Vagina (tissue), 2 donors: ENCODE measurements at regions not wholly inside any gene's neighbourhood (a gene's known extent, or its start where the extent isn't known, plus 50 kb on each side); places are given as distances from the start of the nearest gene placed in this dataset.

Experiments used
- DNase-seq, 2 donors: peaks; one replicate each; pipeline ENCODE4 v3.0.0-alpha.2; 2017; ENCODE audit errors: extremely low spot score in 2 of 2
- H3K27ac ChIP-seq: fragments of 200-600 bp; sonication (generic); one replicate; pipeline ENCODE4 v1.5.1; 2019
- H3K27me3 ChIP-seq: fragments of 200-600 bp; sonication (generic); one replicate; pipeline ENCODE4 v1.5.1; 2019
- H3K36me3 ChIP-seq, 2 donors: fragments of 200-600 bp; sonication (generic); one replicate each; pipeline ENCODE4 v1.5.1; 2017 to 2019
- H3K4me1 ChIP-seq: fragments of 200-600 bp; sonication (generic); one replicate; pipeline ENCODE4 v1.5.1; 2019
- H3K4me3 ChIP-seq, 2 donors: fragments of 200-600 bp; sonication (generic); 1 replicate in 1 of 2; 2 replicates in 1 of 2; pipeline ENCODE4 v1.5.1; 2016 to 2019
- H3K9me3 ChIP-seq: fragments of 200-600 bp; sonication (generic); one replicate; pipeline ENCODE4 v1.5.1; 2019
- POLR2A ChIP-seq, 2 donors: fragments of 450-650 bp; IDR thresholded peaks; one replicate each; pipeline ENCODE4 v1.6.1; 2017; ENCODE audit warnings: antibody characterized with exemption in 2 of 2, mild to moderate bottlenecking in 2 of 2, moderate library complexity in 2 of 2
- POLR2AphosphoS5 ChIP-seq, 2 donors: sonication (generic); formaldehyde crosslinking; IDR thresholded peaks; one replicate each; pipeline ENCODE4 v1.9.0; 2017; ENCODE audit warnings: antibody characterized with exemption in 2 of 2, mild to moderate bottlenecking in 2 of 2, low read depth in 1 of 2; ENCODE audit not compliant: insufficient read depth in 1 of 2
- intact Hi-C: fragments of 100-400 bp; cut with DNase I; formaldehyde crosslinking; loops from one replicate; pipeline ENCODE4 v1.15.1; 2023
- TF ChIP-seq, protein P1 (sequence below), 3 experiments: fragments of 450-650 bp in 2 of 3; fragments of 200-600 bp in 1 of 3; sonication (generic) in 1 of 3; IDR thresholded peaks; one replicate each; pipeline ENCODE4 v1.5.1; 2017 to 2019; ENCODE audit warnings: antibody characterized with exemption in 3 of 3, mild to moderate bottlenecking in 2 of 3, moderate library complexity in 2 of 3

DNA sequence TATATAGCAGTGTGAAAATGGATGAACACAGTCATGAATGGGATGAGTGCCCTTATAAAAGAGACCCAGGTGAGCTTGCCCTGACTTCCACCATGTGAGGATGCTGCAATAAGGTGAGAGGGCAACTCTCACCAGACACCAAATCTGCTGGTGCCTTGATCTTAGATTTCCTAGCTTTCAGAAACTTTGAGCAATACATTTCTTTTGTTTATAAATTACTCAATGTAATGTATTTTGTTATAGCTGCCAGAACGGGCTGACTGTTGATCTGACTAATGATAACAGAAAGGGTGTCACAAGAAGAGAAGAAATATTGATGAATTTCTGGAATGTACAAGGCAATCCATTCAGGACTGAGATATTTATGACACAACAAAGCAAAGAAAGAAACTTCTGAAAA, 180.5 kb downstream of the MCHR2 start:
- H3K4me3 ChIP-seq = no peak overlapping the region
- H3K27ac ChIP-seq = no peak overlapping the region
- TF ChIP-seq POLR2A (IDR thresholded peaks at IDR 0.05) = no peak
- TF ChIP-seq, protein P1, sequence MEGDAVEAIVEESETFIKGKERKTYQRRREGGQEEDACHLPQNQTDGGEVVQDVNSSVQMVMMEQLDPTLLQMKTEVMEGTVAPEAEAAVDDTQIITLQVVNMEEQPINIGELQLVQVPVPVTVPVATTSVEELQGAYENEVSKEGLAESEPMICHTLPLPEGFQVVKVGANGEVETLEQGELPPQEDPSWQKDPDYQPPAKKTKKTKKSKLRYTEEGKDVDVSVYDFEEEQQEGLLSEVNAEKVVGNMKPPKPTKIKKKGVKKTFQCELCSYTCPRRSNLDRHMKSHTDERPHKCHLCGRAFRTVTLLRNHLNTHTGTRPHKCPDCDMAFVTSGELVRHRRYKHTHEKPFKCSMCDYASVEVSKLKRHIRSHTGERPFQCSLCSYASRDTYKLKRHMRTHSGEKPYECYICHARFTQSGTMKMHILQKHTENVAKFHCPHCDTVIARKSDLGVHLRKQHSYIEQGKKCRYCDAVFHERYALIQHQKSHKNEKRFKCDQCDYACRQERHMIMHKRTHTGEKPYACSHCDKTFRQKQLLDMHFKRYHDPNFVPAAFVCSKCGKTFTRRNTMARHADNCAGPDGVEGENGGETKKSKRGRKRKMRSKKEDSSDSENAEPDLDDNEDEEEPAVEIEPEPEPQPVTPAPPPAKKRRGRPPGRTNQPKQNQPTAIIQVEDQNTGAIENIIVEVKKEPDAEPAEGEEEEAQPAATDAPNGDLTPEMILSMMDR (IDR thresholded peaks at IDR 0.05) = no peak
- TF ChIP-seq POLR2AphosphoS5 (IDR thresholded peaks at IDR 0.05; ENCODE audit: insufficient read depth in 1 of 2, low read depth in 1 of 2) = no peak
- no peak for DNase-seq
- no peaks in the 10 kb centered on the region for H3K4me1 ChIP-seq
- H3K27me3 ChIP-seq = no peaks in the 10 kb centered on the region
- intact Hi-C loops = no loop called here
- H3K36me3 ChIP-seq = no peaks in the 10 kb centered on the region
- H3K9me3 ChIP-seq = no peaks in the 10 kb centered on the region

DNA sequence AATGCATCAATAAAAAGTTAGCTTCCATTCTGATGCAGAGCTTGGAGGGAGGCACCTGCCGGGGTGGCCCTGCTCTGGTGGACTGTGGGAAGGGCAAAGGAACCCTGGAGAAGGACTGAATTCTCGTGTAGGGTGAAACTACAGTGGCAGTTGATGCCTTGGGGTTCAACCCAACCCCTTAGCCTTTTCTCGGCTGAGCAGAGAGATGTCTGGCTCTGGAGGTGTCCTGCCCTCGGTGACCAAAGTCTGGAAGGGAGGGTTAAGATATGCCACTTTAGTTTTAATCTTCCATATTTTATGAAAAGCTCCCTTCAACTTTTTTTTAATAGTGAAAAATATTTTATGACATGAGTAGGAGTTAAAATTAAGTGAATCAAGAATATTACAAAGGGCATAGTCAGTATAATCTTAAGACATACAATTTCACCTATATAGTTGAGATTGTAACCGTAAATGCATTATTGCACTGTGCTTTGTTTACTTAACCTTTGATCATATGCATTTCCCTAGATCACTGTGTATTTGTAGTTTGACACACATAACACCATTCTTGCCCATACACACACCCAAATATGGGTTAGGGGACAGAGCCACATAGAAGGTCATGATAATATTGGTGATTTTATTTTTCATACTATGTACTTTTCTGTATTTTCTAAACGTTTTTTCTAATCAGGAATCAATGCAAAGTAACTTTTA, 179.6 kb downstream of the MCHR2 start:
- intact Hi-C loops = no loop called here
- Histone ChIP-seq H3K4me1 (no peaks in the 10 kb centered on the region), H3K4me3 (no peak overlapping the region), H3K27ac (no peak overlapping the region), H3K36me3 (no peaks in the 10 kb centered on the region), H3K9me3 (no peaks in the 10 kb centered on the region), H3K27me3 (no peaks in the 10 kb centered on the region)
- no peak for TF ChIP-seq POLR2A (IDR thresholded peaks at IDR 0.05)
- TF ChIP-seq POLR2AphosphoS5 (IDR thresholded peaks at IDR 0.05; ENCODE audit: insufficient read depth in 1 of 2, low read depth in 1 of 2) = no peak
- TF ChIP-seq, protein P1 (IDR thresholded peaks at IDR 0.05) = no peak
- no peak for DNase-seq

DNA sequence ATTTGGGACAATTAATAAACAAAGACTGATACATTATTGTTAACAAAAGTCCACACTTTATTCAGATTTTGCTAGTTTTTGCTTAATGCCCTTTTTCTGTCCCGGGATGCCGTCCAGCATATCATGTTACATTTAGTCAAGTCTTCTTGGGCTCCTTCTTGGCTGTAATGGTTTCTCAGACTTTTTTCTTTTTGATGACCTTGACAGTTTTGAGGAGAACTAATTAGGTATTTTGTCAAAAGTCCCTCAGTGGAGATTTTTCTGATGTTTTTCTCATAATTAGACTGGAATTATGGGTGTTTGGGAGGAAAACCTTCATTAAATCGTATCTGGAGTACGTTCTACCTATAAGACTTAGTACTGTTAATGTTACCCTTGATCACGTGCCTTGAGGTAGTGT, 177.2 kb downstream of the MCHR2 start:
- Histone ChIP-seq H3K27ac (no peak overlapping the region), H3K36me3 (no peaks in the 10 kb centered on the region), H3K27me3 (no peaks in the 10 kb centered on the region), H3K9me3 (no peaks in the 10 kb centered on the region), H3K4me3 (no peak overlapping the region), H3K4me1 (no peaks in the 10 kb centered on the region)
- no peak for DNase-seq
- intact Hi-C loops = no loop called here
- no peak for TF ChIP-seq POLR2AphosphoS5 (IDR thresholded peaks at IDR 0.05; ENCODE audit: insufficient read depth in 1 of 2, low read depth in 1 of 2)
- TF ChIP-seq, protein P1 (IDR thresholded peaks at IDR 0.05) = no peak
- TF ChIP-seq POLR2A (IDR thresholded peaks at IDR 0.05) = no peak

DNA sequence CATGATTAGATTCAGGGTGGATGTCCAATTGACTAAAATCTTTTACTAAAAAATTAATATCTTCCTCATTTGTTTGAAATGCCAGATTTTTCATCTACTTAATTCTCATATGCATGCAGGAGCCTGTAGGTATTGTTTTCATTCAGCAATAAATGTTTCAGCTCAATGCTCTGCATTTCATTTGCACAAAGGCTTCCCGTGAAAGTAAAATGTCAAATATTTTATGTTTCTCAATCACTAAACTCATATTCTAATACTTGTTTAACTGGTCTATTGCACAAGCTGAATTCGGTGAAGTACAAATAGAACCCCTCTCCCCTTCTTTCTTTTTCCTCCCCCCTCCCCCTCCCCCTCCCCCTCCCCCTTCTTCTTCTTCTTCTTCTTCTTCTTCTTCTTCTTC, 175.9 kb downstream of the MCHR2 start:
- Histone ChIP-seq H3K9me3 (no peaks in the 10 kb centered on the region), H3K4me3 (no peak overlapping the region), H3K27ac (no peak overlapping the region), H3K36me3 (no peaks in the 10 kb centered on the region), H3K4me1 (no peaks in the 10 kb centered on the region), H3K27me3 (no peaks in the 10 kb centered on the region)
- no peak for DNase-seq
- intact Hi-C loops = no loop called here
- no peak for TF ChIP-seq POLR2AphosphoS5 (IDR thresholded peaks at IDR 0.05; ENCODE audit: insufficient read depth in 1 of 2, low read depth in 1 of 2)

DNA sequence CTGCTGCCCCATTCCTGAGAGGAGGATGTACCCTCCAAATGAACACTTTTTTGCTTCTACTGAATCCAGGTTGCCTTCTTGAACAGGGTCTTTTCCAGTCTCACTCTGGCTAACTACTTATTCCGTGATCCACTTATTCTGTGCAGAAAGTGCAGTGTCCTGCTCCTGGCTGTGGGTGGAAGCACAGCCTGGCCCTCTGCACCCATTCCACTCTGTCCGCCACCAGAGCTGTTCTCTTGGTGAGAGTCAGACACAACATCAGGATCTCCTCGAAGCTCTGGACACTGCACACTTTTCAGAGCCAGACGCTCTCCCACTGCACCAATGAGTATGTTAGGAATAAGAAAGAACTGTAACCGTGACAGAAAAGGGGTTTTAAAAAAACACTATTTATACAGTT, 174.2 kb downstream of the MCHR2 start:
- no peaks in the 10 kb centered on the region for H3K4me1 ChIP-seq
- no peak for DNase-seq
- no peaks in the 10 kb centered on the region for H3K36me3 ChIP-seq
- intact Hi-C loops = no loop called here
- no peak overlapping the region for H3K4me3 ChIP-seq
- H3K27ac ChIP-seq = no peak overlapping the region
- H3K27me3 ChIP-seq = no peaks in the 10 kb centered on the region
- H3K9me3 ChIP-seq = no peaks in the 10 kb centered on the region
- TF ChIP-seq POLR2AphosphoS5 (IDR thresholded peaks at IDR 0.05; ENCODE audit: insufficient read depth in 1 of 2, low read depth in 1 of 2) (no peak), POLR2A (IDR thresholded peaks at IDR 0.05) (no peak)
- TF ChIP-seq, protein P1 (IDR thresholded peaks at IDR 0.05) = no peak
